ENCODE measurements at regions not wholly inside any gene's neighbourhood (a gene's known extent, or its start where the extent isn't known, plus 50 kb on each side); places are given as distances from the start of the nearest gene placed in this dataset.
A peak's percentile ranks its signal among the peaks of the same experiment; 100 is the strongest.

DNA sequence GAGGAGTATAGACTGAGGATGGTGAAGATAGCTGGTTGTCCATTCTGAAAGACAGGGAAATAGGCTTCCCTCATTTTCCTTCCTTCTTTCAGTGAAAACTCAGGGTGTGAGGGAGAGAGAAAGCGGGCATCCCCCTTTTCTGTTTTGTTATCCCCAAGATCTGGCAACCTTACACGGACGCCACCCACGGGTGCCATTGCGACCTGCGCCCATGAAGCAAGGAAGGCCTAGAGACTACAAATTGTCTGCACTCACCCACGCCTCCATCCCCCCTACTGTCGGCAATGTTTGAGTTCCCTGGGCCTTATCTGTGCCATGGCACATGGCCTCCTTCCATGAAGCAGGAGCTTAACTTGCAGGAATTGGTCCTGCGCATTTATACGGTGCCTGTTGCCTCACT is 115.0 kb upstream of the IGF1 start:
- H3K4me3 ChIP-seq (ENCODE audit: low read length) = no peak overlapping the region
- H3K36me3 ChIP-seq (ENCODE audit: control insufficient read depth, insufficient read depth, low read length, severe bottlenecking) = no peaks in the 10 kb centered on the region
- no peaks in the 10 kb centered on the region for H3K27me3 ChIP-seq (replicated peaks; ENCODE audit: control insufficient read depth, insufficient read depth, low read length)
- H3K9me3 ChIP-seq (ENCODE audit: control insufficient read depth, low read length) = no peaks in the 10 kb centered on the region
- no peak for DNase-seq (ENCODE audit: low read depth)
- H3K9ac ChIP-seq (ENCODE audit: low read length) = no peak overlapping the region
- H3K4me1 ChIP-seq (ENCODE audit: control insufficient read depth, insufficient read depth, low read length) = no peaks in the 10 kb centered on the region

DNA sequence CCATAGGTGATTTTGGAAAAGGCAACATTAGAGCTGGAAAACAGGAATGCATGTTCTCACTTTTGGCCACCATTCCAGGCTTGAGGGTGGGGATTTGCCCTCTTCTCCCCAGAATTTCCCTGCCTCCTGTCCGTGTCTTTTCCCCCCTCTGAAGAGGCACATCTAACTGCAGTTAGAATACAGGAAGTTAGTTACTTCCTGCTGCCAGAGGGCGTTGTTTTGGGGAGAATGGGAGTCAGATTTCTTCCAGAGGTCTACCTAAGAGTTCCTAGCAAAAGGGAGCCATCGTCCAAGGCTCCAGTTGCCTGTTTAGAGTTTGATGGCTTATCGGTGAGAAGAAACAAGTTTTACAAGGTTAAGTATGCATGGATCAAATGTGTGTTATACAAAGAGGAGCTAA is 112.8 kb upstream of the IGF1 start:
- Histone ChIP-seq H3K27me3 (replicated peaks; ENCODE audit: control insufficient read depth, insufficient read depth, low read length) (no peaks in the 10 kb centered on the region), H3K9me3 (ENCODE audit: control insufficient read depth, low read length) (no peaks in the 10 kb centered on the region)

GRCh38 chr12:102592134-102592533 is 111.8 kb upstream of the IGF1 start:
- H3K36me3 ChIP-seq (ENCODE audit: control insufficient read depth, insufficient read depth, low read length, severe bottlenecking) = no peaks in the 10 kb centered on the region
- H3K9me3 ChIP-seq (ENCODE audit: control insufficient read depth, low read length) = no peaks in the 10 kb centered on the region
- no peaks in the 10 kb centered on the region for H3K27me3 ChIP-seq (replicated peaks; ENCODE audit: control insufficient read depth, insufficient read depth, low read length)
- no peaks in the 10 kb centered on the region for H3K4me1 ChIP-seq (ENCODE audit: control insufficient read depth, insufficient read depth, low read length)
- H3K4me3 ChIP-seq (ENCODE audit: low read length) = no peak overlapping the region
- DNase-seq (ENCODE audit: low read depth) = no peak
- H3K9ac ChIP-seq (ENCODE audit: low read length) = no peak overlapping the region

More for the DNA sequence above, 112.8 kb upstream of the IGF1 start:
- Histone ChIP-seq H3K4me1 (ENCODE audit: control insufficient read depth, insufficient read depth, low read length) (no peaks in the 10 kb centered on the region), H3K36me3 (ENCODE audit: control insufficient read depth, insufficient read depth, low read length, severe bottlenecking) (no peaks in the 10 kb centered on the region), H3K4me3 (ENCODE audit: low read length) (no peak overlapping the region), H3K9ac (ENCODE audit: low read length) (no peak overlapping the region)
- DNase-seq (ENCODE audit: low read depth) = no peak

- H3K9me3 ChIP-seq (ENCODE audit: control insufficient read depth, low read length) = no peaks in the 10 kb centered on the region
Measured at GRCh38 chr12:102573237-102573636, 92.9 kb upstream of the IGF1 start.

GRCh38 chr12:102571889-102572288 is 91.5 kb upstream of the IGF1 start:
- Histone ChIP-seq H3K36me3 (ENCODE audit: control insufficient read depth, insufficient read depth, low read length, severe bottlenecking) (no peaks in the 10 kb centered on the region), H3K9ac (ENCODE audit: low read length) (no peak overlapping the region), H3K4me3 (ENCODE audit: low read length) (no peak overlapping the region), H3K27me3 (replicated peaks; ENCODE audit: control insufficient read depth, insufficient read depth, low read length) (no peaks in the 10 kb centered on the region), H3K4me1 (ENCODE audit: control insufficient read depth, insufficient read depth, low read length) (peaks cover 19% of the 10 kb centered on the region), H3K9me3 (ENCODE audit: control insufficient read depth, low read length) (no peaks in the 10 kb centered on the region)
- no peak for DNase-seq (ENCODE audit: low read depth)

More at GRCh38 chr12:102573237-102573636, 92.9 kb upstream of the IGF1 start:
- peaks cover 5% of the 10 kb centered on the region for H3K4me1 ChIP-seq (ENCODE audit: control insufficient read depth, insufficient read depth, low read length)
- no peaks in the 10 kb centered on the region for H3K36me3 ChIP-seq (ENCODE audit: control insufficient read depth, insufficient read depth, low read length, severe bottlenecking)
- DNase-seq (ENCODE audit: low read depth) = no peak
- no peak overlapping the region for H3K9ac ChIP-seq (ENCODE audit: low read length)
- H3K4me3 ChIP-seq (ENCODE audit: low read length) = no peak overlapping the region
- H3K27me3 ChIP-seq (replicated peaks; ENCODE audit: control insufficient read depth, insufficient read depth, low read length) = no peaks in the 10 kb centered on the region

GRCh38 chr12:102570256-102570655 is 89.9 kb upstream of the IGF1 start:
- H3K4me3 ChIP-seq (ENCODE audit: low read length) = no peak overlapping the region
- no peak overlapping the region for H3K9ac ChIP-seq (ENCODE audit: low read length)
- H3K9me3 ChIP-seq (ENCODE audit: control insufficient read depth, low read length) = peaks cover 6% of the 10 kb centered on the region
- peaks cover 23% of the 10 kb centered on the region for H3K4me1 ChIP-seq (ENCODE audit: control insufficient read depth, insufficient read depth, low read length)
- DNase-seq (ENCODE audit: low read depth) = no peak
- H3K36me3 ChIP-seq (ENCODE audit: control insufficient read depth, insufficient read depth, low read length, severe bottlenecking) = no peaks in the 10 kb centered on the region
- H3K27me3 ChIP-seq (replicated peaks; ENCODE audit: control insufficient read depth, insufficient read depth, low read length) = no peaks in the 10 kb centered on the region

DNA sequence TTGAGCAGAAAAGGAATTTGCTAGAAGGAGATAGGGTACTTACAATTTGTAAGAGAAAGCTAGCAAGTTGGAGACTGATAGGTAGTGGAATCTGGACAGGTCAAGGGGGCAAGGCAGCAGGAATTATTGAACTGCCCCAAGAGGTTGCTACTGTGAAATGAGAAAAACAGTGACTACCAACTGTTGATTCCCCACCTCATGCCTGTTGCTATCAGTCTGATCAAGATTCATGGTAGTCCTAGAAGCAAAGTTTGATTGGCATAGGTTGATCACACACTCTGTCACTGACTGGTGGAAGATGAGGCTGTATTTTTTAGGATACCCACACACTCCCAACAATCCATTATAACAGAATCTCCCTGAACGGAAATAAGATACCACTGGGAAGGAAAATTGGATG is 89.4 kb upstream of the IGF1 start:
- DNase-seq (ENCODE audit: low read depth) = no peak
- no peaks in the 10 kb centered on the region for H3K36me3 ChIP-seq (ENCODE audit: control insufficient read depth, insufficient read depth, low read length, severe bottlenecking)
- H3K4me1 ChIP-seq (ENCODE audit: control insufficient read depth, insufficient read depth, low read length) = peaks cover 23% of the 10 kb centered on the region
- no peaks in the 10 kb centered on the region for H3K27me3 ChIP-seq (replicated peaks; ENCODE audit: control insufficient read depth, insufficient read depth, low read length)
- no peak overlapping the region for H3K4me3 ChIP-seq (ENCODE audit: low read length)
- H3K9ac ChIP-seq (ENCODE audit: low read length) = no peak overlapping the region
- peaks cover 8% of the 10 kb centered on the region for H3K9me3 ChIP-seq (ENCODE audit: control insufficient read depth, low read length)

- peak; percentile 18 for DNase-seq (ENCODE audit: low read depth)
- no peaks in the 10 kb centered on the region for H3K36me3 ChIP-seq (ENCODE audit: control insufficient read depth, insufficient read depth, low read length, severe bottlenecking)
- no peaks in the 10 kb centered on the region for H3K27me3 ChIP-seq (replicated peaks; ENCODE audit: control insufficient read depth, insufficient read depth, low read length)
- no peak overlapping the region for H3K4me3 ChIP-seq (ENCODE audit: low read length)
- no peak overlapping the region for H3K9ac ChIP-seq (ENCODE audit: low read length)
- H3K4me1 ChIP-seq (ENCODE audit: control insufficient read depth, insufficient read depth, low read length) = peaks cover 23% of the 10 kb centered on the region
- H3K9me3 ChIP-seq (ENCODE audit: control insufficient read depth, low read length) = peaks cover 8% of the 10 kb centered on the region
Measured at GRCh38 chr12:102568276-102568675, 87.9 kb upstream of the IGF1 start.

GRCh38 chr12:102567031-102567985 is 86.9 kb upstream of the IGF1 start:
- peak overlapping the region; percentile 62 for H3K9ac ChIP-seq (ENCODE audit: low read length)
- H3K4me1 ChIP-seq (ENCODE audit: control insufficient read depth, insufficient read depth, low read length) = peaks cover 23% of the 10 kb centered on the region
- H3K36me3 ChIP-seq (ENCODE audit: control insufficient read depth, insufficient read depth, low read length, severe bottlenecking) = no peaks in the 10 kb centered on the region
- no peak overlapping the region for H3K4me3 ChIP-seq (ENCODE audit: low read length)
- H3K27me3 ChIP-seq (replicated peaks; ENCODE audit: control insufficient read depth, insufficient read depth, low read length) = no peaks in the 10 kb centered on the region
- DNase-seq (ENCODE audit: low read depth) = peak; percentile 74
- peaks cover 8% of the 10 kb centered on the region for H3K9me3 ChIP-seq (ENCODE audit: control insufficient read depth, low read length)

DNA sequence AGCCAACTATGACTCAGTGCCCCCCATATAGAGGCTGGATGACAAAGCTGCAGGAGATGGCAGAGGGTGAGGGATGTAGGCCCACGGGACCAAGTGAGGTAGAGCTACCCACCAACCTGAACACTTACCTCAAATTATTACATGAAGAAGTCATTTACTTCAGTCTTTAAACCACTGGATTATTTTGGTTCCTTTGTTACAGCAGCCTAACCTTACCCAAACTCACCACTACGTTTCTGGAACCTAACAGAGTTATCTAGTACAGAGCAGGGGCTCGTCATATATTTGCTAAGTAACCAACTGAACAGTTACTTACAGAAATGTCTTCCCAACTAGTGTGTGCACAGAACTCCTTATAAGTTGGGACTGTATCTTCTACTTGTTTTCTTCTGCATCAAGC is 85.2 kb upstream of the IGF1 start:
- DNase-seq (ENCODE audit: low read depth) = no peak

GRCh38 chr12:102564026-102564425 is 83.7 kb upstream of the IGF1 start:
- H3K4me3 ChIP-seq (ENCODE audit: low read length) = no peak overlapping the region
- no peaks in the 10 kb centered on the region for H3K36me3 ChIP-seq (ENCODE audit: control insufficient read depth, insufficient read depth, low read length, severe bottlenecking)
- peaks cover 23% of the 10 kb centered on the region for H3K4me1 ChIP-seq (ENCODE audit: control insufficient read depth, insufficient read depth, low read length)
- no peak for DNase-seq (ENCODE audit: low read depth)
- H3K9ac ChIP-seq (ENCODE audit: low read length) = no peak overlapping the region
- H3K27me3 ChIP-seq (replicated peaks; ENCODE audit: control insufficient read depth, insufficient read depth, low read length) = no peaks in the 10 kb centered on the region
- peaks cover 8% of the 10 kb centered on the region for H3K9me3 ChIP-seq (ENCODE audit: control insufficient read depth, low read length)

More for the DNA sequence above, 85.2 kb upstream of the IGF1 start:
- no peak overlapping the region for H3K4me3 ChIP-seq (ENCODE audit: low read length)
- no peaks in the 10 kb centered on the region for H3K27me3 ChIP-seq (replicated peaks; ENCODE audit: control insufficient read depth, insufficient read depth, low read length)
- no peak overlapping the region for H3K9ac ChIP-seq (ENCODE audit: low read length)
- peaks cover 8% of the 10 kb centered on the region for H3K9me3 ChIP-seq (ENCODE audit: control insufficient read depth, low read length)
- no peaks in the 10 kb centered on the region for H3K36me3 ChIP-seq (ENCODE audit: control insufficient read depth, insufficient read depth, low read length, severe bottlenecking)
- H3K4me1 ChIP-seq (ENCODE audit: control insufficient read depth, insufficient read depth, low read length) = peaks cover 23% of the 10 kb centered on the region
